Activated naive CD8-positive, alpha-beta T cell treated with anti-CD3 and anti-CD28 coated beads, Interleukin-2, amount 10 ng/mL, durations not matched to agents 7 days and 5 days (primary cell): ENCODE measurements at regions not wholly inside any gene's neighbourhood (a gene's known extent, or its start where the extent isn't known, plus 50 kb on each side); places are given as distances from the start of the nearest gene placed in this dataset.
"Not testable (repeated sequence)": the region's sequence is repeated elsewhere in the genome, so short reads cannot be mapped to it uniquely, and the experiment has no call there.

Experiments
- ATAC-seq: fragments of 150-1000 bp; cut with Tn5 transposase; one replicate; pipeline ENCODE4 v1.10.0; 2021; ENCODE audit warnings: low read depth, moderate library complexity
- POLR2A ChIA-PET: fragments of 350-600 bp; sonication (Branson Sonifier 250); formaldehyde crosslinking; loops from one replicate; lab custom pipeline; 2021; ENCODE audit warnings: antibody characterized with exemption; lab: Charles Lee
- DNase-seq: peaks from one replicate; pipeline ENCODE4 v3.0.0; 2021
- H3K27ac Mint-ChIP-seq: one replicate; pipeline ENCODE4 v1.8.0; 2022; ENCODE audit warnings: mild to moderate bottlenecking, mixed read lengths
- H3K27me3 Mint-ChIP-seq: one replicate; pipeline ENCODE4 v1.8.0; 2022; ENCODE audit warnings: mild to moderate bottlenecking, moderate library complexity, mixed read lengths
- H3K36me3 Mint-ChIP-seq: one replicate; pipeline ENCODE4 v1.8.0; 2021; ENCODE audit warnings: mild to moderate bottlenecking, mixed read lengths
- H3K4me1 Mint-ChIP-seq: one replicate; pipeline ENCODE4 v1.8.0; 2021; ENCODE audit warnings: mixed read lengths
- H3K4me3 Mint-ChIP-seq: one replicate; pipeline ENCODE4 v1.8.0; 2022; ENCODE audit warnings: mild to moderate bottlenecking, moderate library complexity, mixed read lengths
- H3K9me3 Mint-ChIP-seq: one replicate; pipeline ENCODE4 v1.8.0; 2021; ENCODE audit warnings: mixed read lengths

DNA sequence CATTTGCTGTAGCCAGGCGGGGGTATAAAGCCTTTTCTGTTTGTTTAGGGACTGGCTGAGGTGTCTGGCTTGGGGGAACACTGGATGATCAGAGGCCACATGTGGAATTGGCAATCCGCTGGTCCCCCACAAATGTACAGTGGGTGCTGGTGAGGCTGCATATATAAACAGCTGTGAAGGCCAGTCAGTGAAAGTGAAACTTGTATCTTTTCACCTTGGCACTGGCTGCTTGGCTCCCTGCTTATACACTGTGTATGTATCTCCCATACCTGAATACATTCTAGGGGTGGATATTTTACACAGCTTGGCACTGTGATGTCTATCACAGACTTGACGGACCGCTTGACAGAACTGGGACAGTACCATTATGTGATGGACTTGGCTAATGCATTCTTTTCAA, 246.8 kb upstream of the AVPR1A start:
- ATAC-seq (no peak), DNase-seq (no peak)
- Mint-ChIP-seq H3K4me3 (no peak overlapping the region), H3K27me3 (no peaks in the 10 kb centered on the region), H3K4me1 (no peaks in the 10 kb centered on the region), H3K9me3 (peaks cover 3% of the 10 kb centered on the region), H3K36me3 (no peaks in the 10 kb centered on the region), H3K27ac (no peak overlapping the region)
- POLR2A ChIA-PET: no interaction called here

DNA sequence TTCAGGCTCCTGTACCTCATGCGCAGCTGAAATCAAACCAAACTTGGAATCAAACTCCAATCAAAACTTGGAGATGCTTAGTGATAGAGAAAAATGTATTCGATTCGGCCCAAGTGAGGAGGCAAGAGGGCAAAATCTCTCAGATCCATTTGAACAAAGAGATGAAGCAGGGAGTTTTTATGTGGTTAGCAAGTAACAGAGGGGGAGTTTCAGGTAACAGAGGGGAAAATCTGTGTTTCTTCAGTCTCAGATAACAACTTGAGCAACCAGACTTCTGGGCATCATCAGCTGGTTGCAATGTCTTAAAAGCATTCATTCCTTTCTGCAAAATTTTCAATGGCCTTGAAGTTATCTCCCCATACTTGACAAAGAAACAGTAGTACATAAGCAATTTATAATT, 245.1 kb upstream of the AVPR1A start:
- peaks cover 3% of the 10 kb centered on the region for H3K9me3 Mint-ChIP-seq
- no peaks in the 10 kb centered on the region for H3K4me1 Mint-ChIP-seq
- H3K27me3 Mint-ChIP-seq: peaks cover 4% of the 10 kb centered on the region
- POLR2A ChIA-PET: no interaction called here
- H3K27ac Mint-ChIP-seq: no peak overlapping the region
- no peaks in the 10 kb centered on the region for H3K36me3 Mint-ChIP-seq
- ATAC-seq (no peak), DNase-seq (no peak)
- H3K4me3 Mint-ChIP-seq: no peak overlapping the region

DNA sequence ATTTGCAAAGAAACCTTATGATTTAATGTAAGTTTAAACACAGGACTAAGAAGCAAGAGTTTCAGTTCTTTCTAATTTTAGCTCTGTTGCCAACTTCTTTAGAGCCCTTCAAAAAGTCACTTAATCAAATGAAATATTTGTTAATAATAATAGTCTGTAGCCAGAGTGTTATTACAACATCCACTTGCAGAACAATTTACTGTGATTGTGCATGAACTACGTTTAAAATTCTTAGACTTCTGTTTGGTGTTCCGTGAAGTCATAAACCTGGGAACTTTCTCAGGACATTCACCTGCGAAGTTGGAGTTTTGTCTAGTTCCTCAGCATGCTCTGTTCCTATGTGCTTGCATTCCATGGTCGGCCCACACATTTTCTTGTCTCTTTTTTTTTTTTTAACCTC, 244.0 kb upstream of the AVPR1A start:
- DNase-seq: no peak
- peaks cover 3% of the 10 kb centered on the region for H3K9me3 Mint-ChIP-seq
- POLR2A ChIA-PET: no interaction called here
- peaks cover 4% of the 10 kb centered on the region for H3K27me3 Mint-ChIP-seq
- no peaks in the 10 kb centered on the region for H3K4me1 Mint-ChIP-seq
- no peak overlapping the region for H3K27ac Mint-ChIP-seq
- ATAC-seq: no peak
- H3K36me3 Mint-ChIP-seq: no peaks in the 10 kb centered on the region
- no peak overlapping the region for H3K4me3 Mint-ChIP-seq

DNA sequence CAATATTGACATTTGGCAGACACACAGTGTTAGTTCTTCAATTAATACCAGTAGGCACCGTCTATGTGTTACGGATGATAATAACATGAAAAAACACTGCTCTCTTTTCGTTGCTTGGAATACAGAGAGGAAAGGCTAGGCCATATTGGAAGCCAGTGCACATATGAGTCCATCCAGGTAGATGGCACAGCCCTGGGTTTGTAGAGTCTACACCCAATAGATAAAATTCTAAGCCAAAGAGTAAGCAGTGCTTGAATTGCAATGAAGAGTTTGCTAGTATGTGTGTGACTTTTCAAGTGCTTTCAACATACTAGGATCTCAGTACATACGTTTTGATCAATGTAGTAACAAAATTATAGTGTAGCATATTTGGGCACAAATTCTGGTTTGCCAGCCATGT, 243.3 kb upstream of the AVPR1A start:
- H3K4me3 Mint-ChIP-seq: no peak overlapping the region
- H3K27me3 Mint-ChIP-seq: peaks cover 4% of the 10 kb centered on the region
- no peak overlapping the region for H3K27ac Mint-ChIP-seq
- DNase-seq (no peak), ATAC-seq (no peak)
- no peaks in the 10 kb centered on the region for H3K36me3 Mint-ChIP-seq
- H3K9me3 Mint-ChIP-seq: peaks cover 3% of the 10 kb centered on the region
- POLR2A ChIA-PET: no interaction called here
- H3K4me1 Mint-ChIP-seq: no peaks in the 10 kb centered on the region

GRCh38 chr12:63389211-63389610, 238.2 kb upstream of the AVPR1A start:
- Mint-ChIP-seq H3K27me3 (peaks cover 4% of the 10 kb centered on the region), H3K36me3 (no peaks in the 10 kb centered on the region), H3K9me3 (no peaks in the 10 kb centered on the region), H3K4me3 (no peak overlapping the region), H3K4me1 (no peaks in the 10 kb centered on the region), H3K27ac (no peak overlapping the region)
- ATAC-seq (no peak), DNase-seq (no peak)
- POLR2A ChIA-PET: no interaction called here

GRCh38 chr12:63387771-63388170, 236.8 kb upstream of the AVPR1A start:
- POLR2A ChIA-PET: no interaction called here
- Mint-ChIP-seq H3K4me3 (no peak overlapping the region), H3K36me3 (no peaks in the 10 kb centered on the region), H3K27ac (no peak overlapping the region), H3K9me3 (no peaks in the 10 kb centered on the region), H3K4me1 (no peaks in the 10 kb centered on the region), H3K27me3 (peaks cover 4% of the 10 kb centered on the region)
- no peak for ATAC-seq
- DNase-seq: no peak

DNA sequence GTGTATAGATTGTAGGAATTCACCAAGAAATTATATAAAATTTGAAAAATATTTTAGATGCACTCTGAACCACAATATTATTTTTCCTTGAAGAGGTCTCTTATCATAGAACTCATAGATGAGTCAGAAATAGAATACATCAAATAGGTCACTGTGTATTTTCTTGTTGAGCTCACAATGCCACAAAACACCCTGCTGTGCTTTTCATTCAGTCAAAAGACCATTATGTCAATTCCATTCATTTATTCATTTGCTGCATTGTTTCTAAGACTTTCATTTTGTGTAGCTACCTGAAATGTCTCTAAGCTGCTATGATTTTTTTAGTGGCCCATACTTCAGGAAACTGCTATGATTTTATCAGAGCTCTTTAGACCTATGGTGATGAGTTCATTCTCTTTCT, 231.9 kb upstream of the AVPR1A start:
- Mint-ChIP-seq H3K36me3 (no peaks in the 10 kb centered on the region), H3K9me3 (no peaks in the 10 kb centered on the region), H3K4me3 (no peak overlapping the region), H3K27ac (no peak overlapping the region), H3K4me1 (no peaks in the 10 kb centered on the region), H3K27me3 (no peaks in the 10 kb centered on the region)
- POLR2A ChIA-PET: no interaction called here
- DNase-seq: no peak
- ATAC-seq: no peak

- no peaks in the 10 kb centered on the region for H3K27me3 Mint-ChIP-seq
- no peak overlapping the region for H3K27ac Mint-ChIP-seq
- no peaks in the 10 kb centered on the region for H3K36me3 Mint-ChIP-seq
- peaks cover 1% of the 10 kb centered on the region for H3K9me3 Mint-ChIP-seq
- ATAC-seq: no peak
- POLR2A ChIA-PET: no interaction called here
- H3K4me1 Mint-ChIP-seq: no peaks in the 10 kb centered on the region
- DNase-seq: no peak
- no peak overlapping the region for H3K4me3 Mint-ChIP-seq
Observed at GRCh38 chr12:63362791-63363190, 211.8 kb upstream of the AVPR1A start.

DNA sequence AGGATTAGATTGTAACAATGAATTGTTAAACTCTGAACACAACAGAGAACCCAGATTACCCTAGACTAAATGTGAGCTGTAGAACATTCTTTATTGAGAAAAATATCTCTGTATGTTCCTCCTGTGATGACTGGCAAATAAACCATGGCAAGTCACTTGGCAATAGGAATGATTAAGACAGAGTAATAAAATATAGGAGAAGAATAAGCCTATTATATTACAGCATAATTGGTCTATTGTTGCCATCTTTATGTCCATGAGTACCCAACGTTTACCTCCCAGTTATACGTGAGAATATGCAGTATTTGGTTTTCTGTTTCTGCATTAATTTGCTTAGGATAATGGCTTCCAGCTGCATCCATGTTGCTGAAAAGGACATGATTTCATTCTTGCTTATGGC, 211.2 kb upstream of the AVPR1A start:
- Mint-ChIP-seq H3K36me3 (no peaks in the 10 kb centered on the region), H3K4me3 (no peak overlapping the region), H3K9me3 (peaks cover 1% of the 10 kb centered on the region), H3K27me3 (no peaks in the 10 kb centered on the region), H3K27ac (no peak overlapping the region), H3K4me1 (no peaks in the 10 kb centered on the region)
- POLR2A ChIA-PET: no interaction called here
- no peak for DNase-seq
- no peak for ATAC-seq

GRCh38 chr12:63354969-63355368, 204.0 kb upstream of the AVPR1A start:
- Mint-ChIP-seq H3K4me1 (no peaks in the 10 kb centered on the region), H3K36me3 (no peaks in the 10 kb centered on the region)
- no peak for ATAC-seq

DNA sequence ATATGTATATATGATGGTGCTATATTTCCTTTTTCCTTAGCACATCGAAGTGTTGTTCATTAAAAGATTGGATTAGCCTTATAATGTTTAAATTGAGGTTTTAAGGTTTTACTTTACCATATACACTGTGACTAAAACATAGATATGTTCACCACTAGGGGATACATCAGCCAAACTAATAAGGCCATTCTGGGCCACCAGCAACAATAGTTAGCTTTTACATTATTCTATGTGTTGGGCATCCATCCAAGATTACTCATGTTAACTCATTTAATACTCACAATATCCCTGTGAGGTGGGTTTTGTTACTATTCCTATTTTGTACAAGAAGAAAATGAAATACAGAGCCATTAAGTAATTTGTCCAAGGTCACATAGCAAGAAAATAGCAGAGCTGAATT, 202.6 kb upstream of the AVPR1A start:
- no peaks in the 10 kb centered on the region for H3K4me1 Mint-ChIP-seq
- DNase-seq (no peak), ATAC-seq (no peak)
- H3K9me3 Mint-ChIP-seq: no peaks in the 10 kb centered on the region
- H3K27ac Mint-ChIP-seq: no peak overlapping the region
- no peak overlapping the region for H3K4me3 Mint-ChIP-seq
- H3K27me3 Mint-ChIP-seq: no peaks in the 10 kb centered on the region
- POLR2A ChIA-PET: no interaction called here
- no peaks in the 10 kb centered on the region for H3K36me3 Mint-ChIP-seq

More at GRCh38 chr12:63354969-63355368, 204.0 kb upstream of the AVPR1A start:
- DNase-seq: no peak
- H3K4me3 Mint-ChIP-seq: no peak overlapping the region
- POLR2A ChIA-PET: no interaction called here
- no peaks in the 10 kb centered on the region for H3K9me3 Mint-ChIP-seq
- no peak overlapping the region for H3K27ac Mint-ChIP-seq
- no peaks in the 10 kb centered on the region for H3K27me3 Mint-ChIP-seq

- no peak overlapping the region for H3K4me3 Mint-ChIP-seq
- no peak for DNase-seq
- POLR2A ChIA-PET: no interaction called here
- no peaks in the 10 kb centered on the region for H3K36me3 Mint-ChIP-seq
- ATAC-seq: no peak
- H3K27me3 Mint-ChIP-seq: no peaks in the 10 kb centered on the region
- H3K4me1 Mint-ChIP-seq: no peaks in the 10 kb centered on the region
- H3K9me3 Mint-ChIP-seq: no peaks in the 10 kb centered on the region
- H3K27ac Mint-ChIP-seq: no peak overlapping the region
Observed at GRCh38 chr12:63351370-63351769, 200.4 kb upstream of the AVPR1A start.

DNA sequence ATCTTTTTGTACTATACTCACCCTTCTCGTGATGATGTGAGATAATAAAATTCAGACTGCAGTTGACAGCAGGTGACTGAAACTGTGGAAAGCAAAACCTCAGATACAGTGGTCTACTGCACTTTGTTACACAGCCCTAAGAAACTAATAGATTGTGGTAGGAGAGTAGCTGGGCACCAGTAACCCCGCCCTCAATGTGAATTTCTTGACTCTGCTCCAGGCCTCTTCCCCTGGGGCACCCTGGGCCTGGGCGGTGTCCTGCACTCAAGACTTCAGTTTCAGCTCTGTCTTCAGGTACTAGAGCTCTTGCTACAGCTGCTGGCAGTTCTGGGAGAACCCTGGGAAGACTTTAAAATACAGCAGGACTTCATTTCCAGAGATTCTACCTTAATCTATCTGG, 197.6 kb upstream of the AVPR1A start:
- H3K36me3 Mint-ChIP-seq: no peaks in the 10 kb centered on the region
- H3K4me3 Mint-ChIP-seq: no peak overlapping the region
- POLR2A ChIA-PET: no interaction called here
- no peak for ATAC-seq
- H3K27me3 Mint-ChIP-seq: no peaks in the 10 kb centered on the region
- no peaks in the 10 kb centered on the region for H3K4me1 Mint-ChIP-seq
- no peak for DNase-seq
- H3K27ac Mint-ChIP-seq: no peak overlapping the region
- no peaks in the 10 kb centered on the region for H3K9me3 Mint-ChIP-seq

DNA sequence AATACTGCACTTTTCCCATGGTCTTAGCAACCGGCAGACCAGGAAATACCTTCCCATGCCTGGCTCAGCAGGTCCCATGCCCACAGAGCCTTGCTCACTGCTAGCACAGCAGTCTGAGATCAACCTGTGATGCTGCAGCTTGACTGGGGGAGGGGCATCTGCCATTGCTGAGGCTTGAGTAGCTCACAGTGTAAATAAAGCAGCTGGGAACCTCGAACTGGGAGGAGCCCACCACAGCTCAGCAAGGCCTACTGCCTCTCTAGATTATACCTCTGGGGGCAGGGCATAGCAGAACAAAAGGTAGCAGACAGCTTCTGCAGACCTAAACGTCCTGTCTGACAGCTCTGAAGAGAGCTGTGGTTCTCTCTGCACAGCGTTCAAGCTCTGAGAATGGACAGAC, 186.2 kb upstream of the AVPR1A start:
- H3K4me3 Mint-ChIP-seq, ATAC-seq, H3K4me1 Mint-ChIP-seq, POLR2A ChIA-PET, H3K27me3 Mint-ChIP-seq, H3K36me3 Mint-ChIP-seq, H3K9me3 Mint-ChIP-seq, DNase-seq, H3K27ac Mint-ChIP-seq: not testable (repeated sequence)

DNA sequence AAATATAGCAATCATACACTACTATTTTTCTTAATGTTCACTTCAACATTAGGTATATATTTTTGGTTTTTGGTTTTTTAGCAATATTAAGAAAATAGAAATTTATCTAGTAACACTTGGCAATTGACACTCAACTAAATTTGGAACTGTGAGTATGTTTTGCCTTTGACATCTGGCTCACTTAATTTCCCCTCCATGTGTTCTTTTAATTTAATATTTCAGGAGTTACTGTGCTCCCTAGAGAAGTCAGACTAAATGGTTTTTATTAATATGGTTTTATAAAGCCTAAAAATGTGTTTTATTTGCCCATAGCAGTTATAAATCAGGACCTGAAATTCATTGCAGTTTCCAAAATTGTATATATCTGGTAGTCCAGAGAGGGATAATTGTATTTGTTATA, 175.3 kb upstream of the AVPR1A start:
- no peaks in the 10 kb centered on the region for H3K9me3 Mint-ChIP-seq
- ATAC-seq (no peak), DNase-seq (no peak)
- POLR2A ChIA-PET: no interaction called here
- no peak overlapping the region for H3K27ac Mint-ChIP-seq
- H3K36me3 Mint-ChIP-seq: no peaks in the 10 kb centered on the region
- H3K27me3 Mint-ChIP-seq: peaks cover 8% of the 10 kb centered on the region
- H3K4me3 Mint-ChIP-seq: no peak overlapping the region
- no peaks in the 10 kb centered on the region for H3K4me1 Mint-ChIP-seq
